Cerebellar nuclear complex (tissue), 1 donor: ENCODE measurements at regions not wholly inside any gene's neighbourhood (a gene's known extent, or its start where the extent isn't known, plus 50 kb on each side); places are given as distances from the start of the nearest gene placed in this dataset.
"Not testable (repeated sequence)": the region's sequence is repeated elsewhere in the genome, so short reads cannot be mapped to it uniquely, and the experiment has no call there.

Source experiments
- DNase-seq, 2 experiments: peaks; one replicate each; lab custom pipeline; 2025; lab: John Stamatoyannopoulos, UW

DNA sequence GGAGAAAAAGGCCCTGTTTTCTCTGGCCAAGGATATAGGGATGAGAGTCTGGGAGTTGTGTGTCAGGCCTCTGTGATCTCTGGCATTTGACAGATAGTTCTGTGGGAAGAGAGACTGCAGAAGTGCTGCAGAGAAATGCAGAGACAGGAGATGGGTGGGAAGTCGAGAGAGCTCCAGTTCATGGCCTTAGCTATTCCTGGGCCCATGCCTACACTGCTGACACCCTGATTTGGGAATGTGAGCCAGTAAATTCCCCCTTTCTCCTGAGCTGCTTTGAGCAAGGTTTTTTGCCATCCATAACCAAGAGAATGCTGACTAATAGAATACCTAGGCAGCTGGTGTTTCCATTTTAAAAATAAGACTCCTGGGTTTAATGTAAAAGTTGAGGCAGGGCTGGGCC, 59.3 kb downstream of the EBLN2 start:
- DNase-seq, result no peak

DNA sequence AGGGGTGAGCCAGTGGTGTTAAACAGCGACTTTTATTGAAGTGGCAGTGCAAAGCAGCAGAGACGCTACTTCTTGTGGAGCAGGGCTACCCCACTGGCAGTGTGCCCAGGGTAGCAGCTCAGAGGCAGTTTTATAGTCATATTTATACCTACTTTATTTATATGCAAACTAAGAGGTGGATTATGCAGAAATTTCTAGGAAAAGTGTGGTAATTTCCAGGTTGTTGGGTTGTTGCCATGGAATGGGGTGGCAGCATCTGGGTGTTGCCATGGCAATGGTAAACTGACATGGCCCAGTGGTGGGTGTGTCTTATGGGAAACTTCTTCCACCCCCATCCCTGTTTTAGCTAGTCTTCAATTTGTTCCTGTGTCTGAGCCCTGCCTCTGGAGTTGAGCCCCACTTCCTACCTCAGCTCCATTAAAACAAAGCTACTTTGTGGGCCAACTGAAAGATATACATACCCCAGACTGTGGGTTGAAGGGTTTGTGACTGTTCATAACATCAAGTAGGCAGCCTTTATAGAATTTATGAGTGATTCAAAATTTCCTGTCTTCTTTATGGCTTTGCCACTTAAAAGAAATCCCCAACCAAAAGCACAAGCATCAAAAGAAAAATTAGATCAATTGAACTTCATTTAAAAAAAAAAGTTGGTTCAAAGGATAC, 60.3 kb downstream of the EBLN2 start:
- no peak for DNase-seq

DNA sequence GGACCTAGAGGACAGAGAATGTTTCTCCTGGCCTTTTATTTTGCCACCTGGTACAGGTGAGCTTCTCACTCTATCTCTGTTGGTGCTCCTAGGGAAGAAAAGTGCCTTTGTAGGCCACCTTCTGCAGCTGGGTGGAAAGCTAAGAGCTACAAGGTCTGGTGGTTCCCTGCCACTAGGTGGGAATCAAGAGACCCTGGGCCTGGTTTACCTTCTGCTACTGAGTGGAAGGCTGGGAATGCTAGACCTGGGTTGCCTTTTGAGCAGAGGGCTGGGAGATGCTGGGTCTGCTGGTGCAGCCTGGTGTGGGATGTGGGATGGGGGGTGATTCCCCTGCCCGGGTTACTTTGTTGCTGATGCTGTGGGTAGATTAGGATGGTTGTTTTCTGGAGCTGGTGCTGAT, 72.6 kb downstream of the EBLN2 start:
- DNase-seq, result no peak

DNA sequence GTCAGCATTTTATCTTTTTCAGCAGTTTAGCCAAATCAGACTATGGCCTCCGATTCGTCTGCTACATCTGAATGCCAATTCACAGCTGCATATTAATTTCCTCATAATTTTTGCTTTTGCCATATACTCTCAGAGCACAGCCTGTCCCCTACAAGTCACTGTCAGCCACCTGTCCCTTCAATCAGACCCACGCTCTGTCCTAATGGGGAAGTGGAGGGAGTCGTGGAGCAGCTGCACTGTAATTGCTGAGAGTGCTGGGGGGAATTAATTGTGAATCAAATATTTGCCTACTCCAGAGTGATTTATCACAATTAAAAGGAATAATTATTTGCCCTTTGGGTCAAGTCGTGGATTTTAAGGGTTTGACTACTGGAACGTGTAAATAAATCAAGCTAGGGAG, 75.5 kb downstream of the EBLN2 start:
- no peak for DNase-seq

DNA sequence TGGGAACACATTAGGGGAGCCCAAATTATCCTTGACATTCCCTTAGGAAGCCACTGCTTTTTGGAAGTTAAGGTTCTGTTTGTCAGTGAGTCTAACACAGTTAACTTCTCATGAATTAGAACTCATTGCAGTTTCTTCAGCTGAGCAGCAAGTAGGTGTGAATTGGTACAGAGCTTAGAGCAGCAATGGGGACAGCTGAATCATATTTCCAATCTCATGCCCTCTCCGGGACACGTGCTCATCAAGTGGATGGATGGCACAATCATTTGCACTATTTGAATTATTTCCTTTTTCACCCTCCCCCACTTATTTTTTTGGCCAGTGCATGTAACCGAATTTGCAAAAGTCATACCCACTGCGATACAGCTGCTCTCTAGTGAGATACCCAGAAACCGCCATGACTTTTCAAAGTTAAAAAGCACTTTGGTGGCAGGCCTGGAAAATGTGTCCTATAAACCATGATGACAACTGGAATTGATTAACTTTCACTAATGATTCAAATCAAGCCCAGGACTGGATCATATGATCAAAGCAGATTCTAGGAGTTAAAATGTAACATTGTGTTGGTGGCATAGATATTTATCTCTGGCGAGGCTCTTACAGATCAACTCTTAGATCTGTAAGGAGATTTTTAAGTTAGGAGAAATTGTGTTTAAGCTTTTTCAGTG, 76.4 kb downstream of the EBLN2 start:
- DNase-seq, result no peak

DNA sequence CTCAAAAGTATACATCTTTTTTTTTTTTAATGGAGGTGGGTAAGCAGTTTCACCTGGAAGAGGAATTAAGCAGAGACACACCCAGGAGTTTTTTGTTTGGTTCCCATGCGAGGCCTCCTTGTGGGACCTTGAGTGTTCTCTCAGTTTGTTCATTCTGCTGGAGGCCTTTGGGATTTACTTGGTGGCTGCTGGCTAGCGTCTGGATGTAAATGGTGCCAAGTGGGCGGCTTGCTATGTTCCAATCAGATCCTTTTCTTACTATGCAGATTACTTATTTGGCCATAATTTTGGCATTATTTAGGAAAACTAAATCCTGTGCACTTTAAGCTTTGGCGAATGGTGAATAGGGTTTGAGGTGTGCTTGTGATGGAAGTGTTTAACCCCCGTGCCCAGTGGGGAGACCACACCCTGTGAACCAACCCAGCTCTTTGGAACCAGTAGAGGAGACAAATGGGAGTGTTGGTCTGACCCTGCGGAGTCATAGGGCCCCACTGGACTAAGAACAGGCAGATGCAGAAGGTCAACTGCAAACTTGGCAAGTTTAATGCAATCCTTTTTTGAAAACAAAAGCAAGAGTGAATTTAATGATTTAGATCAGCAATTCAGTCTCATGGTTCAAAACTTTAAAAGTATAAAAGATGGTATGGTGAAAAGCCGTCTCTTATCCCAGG, 79.4 kb downstream of the EBLN2 start:
- no peak for DNase-seq

DNA sequence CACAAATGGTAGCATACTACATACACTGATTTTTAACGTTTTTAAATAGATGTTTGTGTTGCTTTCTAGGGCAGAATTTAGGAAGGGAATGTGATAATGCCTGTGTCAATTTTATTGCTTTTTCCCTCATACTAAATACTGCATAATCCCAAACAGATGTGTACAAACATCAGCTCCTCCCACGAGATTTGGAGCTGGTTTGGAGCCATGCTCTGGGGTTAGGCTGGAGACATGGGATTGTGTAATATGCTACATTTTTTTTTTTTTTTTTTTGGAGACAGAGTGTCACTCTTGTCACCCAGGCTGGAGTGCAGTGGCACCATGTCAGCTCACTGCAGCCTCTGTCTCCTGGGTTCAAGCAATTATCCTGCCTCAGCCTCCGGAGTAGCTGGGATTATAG, 80.1 kb downstream of the EBLN2 start:
- DNase-seq, result no peak

DNA sequence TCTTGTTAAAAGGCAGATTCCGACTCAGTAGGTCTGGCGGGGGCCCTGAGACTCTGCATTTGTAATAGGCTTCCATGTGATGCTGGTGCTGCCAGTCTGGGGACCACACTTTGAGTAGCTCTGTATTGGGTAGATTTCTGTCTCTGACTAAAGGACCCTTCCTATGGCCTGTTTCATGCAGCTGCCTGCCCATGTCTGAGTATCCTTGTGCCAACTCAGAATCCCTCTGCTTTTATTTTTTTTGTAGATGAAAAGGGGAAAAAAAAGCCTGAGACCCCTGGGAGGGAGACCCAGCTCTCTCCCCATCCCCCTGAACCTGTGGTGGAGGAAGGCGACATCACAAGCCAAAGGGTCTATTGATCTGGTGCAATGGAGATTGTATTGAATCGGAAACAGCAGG, 81.9 kb downstream of the EBLN2 start:
- DNase-seq, result no peak

DNA sequence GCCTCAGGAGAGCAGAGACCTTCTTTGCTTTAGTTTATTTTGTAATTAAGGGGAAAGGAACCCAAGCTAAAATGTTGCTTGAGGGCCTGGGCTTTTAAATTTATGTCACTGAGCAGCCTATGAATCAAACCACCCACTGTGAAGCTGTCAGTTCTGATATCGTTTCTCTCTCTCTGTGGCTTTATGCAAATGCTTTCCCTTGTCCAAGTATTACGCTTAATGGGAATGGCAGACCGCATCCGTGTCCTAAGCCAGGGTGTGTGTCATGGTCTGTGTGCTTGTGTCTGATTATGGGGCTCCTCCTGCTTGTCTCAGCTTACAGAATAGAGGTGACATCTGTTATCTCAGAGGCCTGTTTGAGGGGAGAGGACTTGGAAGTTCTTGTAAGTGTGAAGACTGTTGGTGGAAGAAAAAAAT, 82.4 kb downstream of the EBLN2 start:
- DNase-seq, result no peak

DNA sequence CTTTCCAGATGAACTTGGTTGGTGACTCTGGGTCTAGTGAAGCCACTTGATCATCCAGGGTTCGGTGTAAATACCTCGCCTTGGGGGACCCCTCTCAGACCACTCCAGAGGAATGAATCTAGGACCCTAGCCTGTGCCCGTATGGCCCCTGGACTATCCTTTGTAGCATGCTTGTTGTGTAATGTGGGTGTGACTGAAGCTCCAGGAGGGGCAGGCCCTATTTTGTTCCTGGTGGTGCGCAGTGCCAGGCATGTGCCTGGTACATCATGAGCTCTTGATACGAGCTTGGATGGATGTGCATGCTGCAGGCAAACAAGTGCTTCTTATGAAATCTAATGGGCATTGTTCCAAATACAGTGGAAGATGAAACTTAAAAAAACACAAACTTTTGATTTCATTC, 82.8 kb downstream of the EBLN2 start:
- DNase-seq, result no peak

DNA sequence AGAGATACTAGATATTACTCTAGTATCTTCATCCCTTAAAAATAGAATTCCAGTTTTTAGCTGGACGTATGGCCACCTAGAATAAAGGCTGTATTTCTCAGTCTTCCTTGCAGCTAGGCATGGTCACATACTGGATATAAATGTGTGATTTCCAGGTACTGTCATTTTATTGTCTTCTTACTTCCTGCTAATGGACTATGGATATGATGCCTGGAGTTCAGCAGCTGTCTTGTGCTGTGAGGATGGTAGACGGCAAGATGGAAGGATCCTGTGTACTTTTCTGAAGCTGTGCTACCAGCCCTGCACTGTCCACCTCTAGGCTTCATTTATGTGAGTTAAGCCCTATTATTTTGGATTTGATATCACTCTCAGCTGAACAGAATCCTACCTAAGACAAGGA, 83.4 kb downstream of the EBLN2 start:
- no peak for DNase-seq

DNA sequence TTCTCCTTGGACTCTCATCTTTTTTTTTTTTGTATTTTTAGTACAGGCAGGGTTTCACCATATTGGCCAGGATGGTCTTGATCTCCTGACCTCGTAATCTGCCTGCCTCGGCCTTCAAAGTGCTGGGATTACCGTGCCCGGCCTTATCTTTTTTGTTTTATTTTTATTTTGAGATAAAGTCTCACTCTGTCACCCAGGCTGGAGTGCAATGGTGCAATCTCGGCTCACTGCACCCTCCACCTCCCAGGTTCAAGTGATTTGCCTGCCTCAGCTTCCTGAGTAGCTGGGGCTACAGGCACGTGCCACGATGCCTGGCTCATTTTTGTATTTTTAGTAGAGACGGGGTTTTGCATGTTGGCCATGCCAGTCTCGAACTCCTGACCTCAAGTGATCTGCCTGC, 86.0 kb downstream of the EBLN2 start:
- not testable (repeated sequence) for DNase-seq

DNA sequence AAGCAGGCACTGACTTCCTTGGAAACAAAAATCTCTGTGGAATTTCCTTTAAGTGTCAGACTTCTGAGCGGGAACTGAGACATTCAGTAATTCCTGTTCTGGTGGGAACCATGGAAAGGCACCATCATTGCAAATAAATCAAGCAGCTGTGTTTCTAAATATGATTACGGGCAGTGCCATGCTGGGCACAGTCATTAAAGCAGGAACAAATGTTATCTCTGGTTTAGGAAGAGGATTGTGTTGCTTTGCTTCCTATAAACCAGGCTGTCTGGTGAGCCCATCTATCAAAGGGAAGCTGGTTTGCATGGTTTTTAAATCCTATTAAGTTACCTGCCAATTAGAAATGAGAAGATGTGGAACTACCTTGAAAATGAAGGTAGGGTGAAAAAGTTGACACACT, 86.7 kb downstream of the EBLN2 start:
- no peak for DNase-seq

DNA sequence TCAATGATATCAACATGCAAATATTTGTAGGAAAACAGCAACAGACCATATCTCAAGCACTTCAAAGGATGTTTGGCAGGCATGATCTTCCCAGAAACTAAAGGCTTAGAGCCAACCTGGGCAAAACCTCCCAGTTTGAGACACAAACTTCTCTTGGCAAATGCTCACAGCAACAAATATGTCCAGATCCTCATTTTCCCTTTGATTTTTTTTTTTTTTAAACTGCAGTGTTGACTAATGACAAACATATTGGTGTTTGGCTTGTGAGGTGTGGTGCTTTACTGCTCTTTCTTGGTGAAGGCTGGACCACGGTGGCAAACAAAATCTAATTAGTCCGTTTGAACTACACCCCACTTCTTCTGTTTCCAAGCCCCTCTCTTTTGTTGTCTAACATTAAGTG, 87.2 kb downstream of the EBLN2 start:
- DNase-seq, result no peak

DNA sequence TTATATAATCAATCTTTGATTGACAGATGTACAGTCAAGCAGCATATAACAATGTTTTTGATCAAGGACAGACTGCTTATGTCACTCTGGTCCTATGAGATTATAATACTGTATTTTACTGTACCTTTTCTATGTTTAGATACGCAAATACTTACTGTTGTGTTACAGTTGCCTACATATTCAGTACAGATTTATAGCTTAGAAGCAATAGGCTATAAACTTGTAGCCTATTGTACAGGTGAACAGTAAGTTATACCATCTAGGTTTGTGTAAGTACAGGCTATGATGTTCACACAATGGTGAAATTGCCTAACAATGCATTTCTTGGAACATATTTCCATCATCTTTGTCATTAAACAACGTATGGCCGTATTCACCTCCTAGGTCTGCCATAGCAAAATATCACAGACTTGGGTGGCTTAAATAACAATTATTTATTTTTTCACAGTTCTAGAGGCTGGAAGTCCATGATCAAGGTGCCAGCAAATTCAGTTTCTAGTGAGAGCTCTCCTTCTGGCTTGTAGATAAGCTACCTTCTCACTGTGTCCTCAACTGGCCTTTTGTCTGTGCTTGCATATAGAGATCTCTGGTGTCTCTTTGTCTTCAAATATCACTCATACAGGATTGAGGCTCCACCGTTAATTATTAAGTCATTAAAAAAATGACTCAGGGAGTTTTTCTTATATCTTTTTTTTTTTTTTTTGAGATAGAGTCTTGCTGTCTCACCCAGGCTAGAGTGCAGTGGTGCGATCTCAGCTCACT, 89.1 kb downstream of the EBLN2 start:
- no peak for DNase-seq

DNA sequence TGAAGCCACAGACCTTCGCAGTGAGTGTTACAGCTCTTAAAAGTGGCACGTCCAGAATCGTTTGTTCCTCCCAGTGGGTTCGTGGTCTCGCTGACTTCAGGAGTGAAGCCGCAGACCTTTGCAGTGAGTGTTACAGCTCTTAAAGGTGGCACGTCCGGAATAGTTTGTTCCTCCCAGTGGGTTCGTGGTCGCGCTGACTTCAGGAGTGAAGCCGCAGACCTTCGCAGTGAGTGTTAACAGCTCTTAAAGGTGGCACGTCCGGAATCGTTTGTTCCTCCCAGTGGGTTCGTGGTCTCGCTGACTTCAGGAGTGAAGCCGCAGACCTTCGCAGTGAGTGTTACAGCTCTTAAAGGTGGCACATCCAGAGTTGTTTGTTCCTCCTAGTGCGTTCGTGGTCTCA, 91.1 kb downstream of the EBLN2 start:
- DNase-seq, result not testable (repeated sequence)

DNA sequence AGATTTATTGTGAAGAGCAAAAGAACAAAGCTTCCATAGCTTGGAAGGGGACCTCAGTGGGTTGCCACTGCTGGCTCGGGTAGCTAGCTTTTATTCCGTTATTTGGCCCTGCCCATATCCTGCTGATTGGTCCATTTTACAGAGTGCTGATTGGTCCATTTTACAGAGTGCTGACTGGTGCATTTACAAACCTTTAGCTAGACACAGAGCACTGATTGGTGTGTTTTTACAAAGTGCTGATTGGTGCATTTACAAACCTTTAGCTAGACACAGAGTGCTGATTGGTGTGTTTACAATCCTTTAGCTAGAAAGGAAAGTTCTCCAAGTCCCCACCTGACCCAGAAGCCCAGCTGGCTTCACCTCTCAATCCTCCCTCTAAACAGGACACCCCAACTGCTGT, 91.6 kb downstream of the EBLN2 start:
- DNase-seq, result not testable (repeated sequence)

DNA sequence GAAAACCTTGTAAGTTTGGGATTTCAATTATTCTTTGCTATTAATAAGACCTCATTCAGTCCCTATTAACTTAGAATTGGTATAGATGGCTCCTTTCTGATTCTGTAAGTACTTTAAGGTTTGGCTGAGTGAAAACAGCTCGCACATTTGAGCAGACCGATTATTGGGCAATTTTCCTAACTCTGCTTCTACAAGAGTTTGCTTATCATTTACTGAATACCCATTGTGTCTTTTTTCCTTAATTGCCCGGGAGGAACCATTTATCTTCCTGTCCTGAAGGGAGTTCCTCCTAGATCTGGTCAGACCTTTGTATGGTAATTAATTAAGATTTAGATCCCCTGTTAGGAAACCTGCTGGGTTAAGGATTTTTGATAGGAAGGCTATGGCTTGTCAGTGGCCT, 92.8 kb downstream of the EBLN2 start:
- DNase-seq, result not testable (repeated sequence)

DNA sequence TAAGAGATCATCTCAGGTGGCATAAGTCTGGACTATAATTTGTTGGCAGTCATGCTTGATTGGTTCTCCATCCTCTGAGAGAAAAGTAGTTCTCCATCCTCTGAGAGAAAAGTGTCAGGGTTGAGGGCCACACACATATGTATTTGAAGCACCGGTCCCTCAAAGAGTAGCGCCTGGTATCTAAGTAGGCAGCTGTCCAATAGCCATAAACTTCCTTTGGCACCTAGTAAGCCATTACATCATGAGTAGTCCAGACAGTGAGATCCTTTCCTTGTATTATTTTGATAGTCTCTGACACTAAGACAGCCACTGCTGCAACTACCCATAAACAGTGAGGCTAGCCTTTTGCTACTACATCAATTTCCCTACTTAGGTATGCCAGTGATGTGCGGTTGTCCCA, 94.0 kb downstream of the EBLN2 start:
- DNase-seq, result not testable (repeated sequence)

DNA sequence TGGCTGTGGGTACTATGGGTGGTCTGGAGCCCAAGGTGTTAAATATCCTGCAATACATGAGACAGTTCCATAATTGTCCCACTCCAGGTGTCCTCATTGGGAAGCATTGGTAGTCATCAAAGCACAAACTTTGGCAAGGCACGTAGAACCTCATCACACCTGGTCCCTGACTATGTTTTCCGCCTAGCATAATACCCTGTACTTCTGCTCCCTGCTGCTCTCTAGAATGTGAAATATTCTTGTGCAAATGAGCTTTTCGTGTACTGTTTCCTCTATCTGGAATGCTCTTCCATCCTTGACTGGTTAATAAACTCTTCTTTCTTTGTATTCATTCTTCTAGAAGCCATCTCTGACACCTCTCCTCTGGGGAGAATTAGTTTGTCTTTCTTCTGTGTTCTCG, 103.2 kb downstream of the EBLN2 start:
- no peak for DNase-seq

DNA sequence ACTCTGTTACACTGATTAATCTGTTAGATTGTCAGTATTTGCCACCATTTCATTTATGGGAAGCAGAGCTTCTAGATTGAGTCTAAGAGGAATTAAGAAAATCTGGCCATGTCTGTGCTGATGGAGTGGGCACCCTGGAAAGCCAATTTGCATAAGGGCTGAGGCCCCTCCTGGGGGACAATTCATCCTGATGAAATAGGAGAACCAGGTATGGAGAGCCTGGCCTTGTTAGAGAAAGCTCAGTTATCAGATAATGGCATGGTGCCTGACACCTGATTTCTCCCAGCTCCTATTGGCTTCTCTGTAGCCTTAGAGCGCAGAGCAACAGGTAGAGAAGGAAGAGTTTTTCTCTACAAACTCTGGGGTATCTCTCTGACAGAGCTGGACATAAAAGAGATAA, 114.2 kb downstream of the EBLN2 start:
- no peak for DNase-seq

DNA sequence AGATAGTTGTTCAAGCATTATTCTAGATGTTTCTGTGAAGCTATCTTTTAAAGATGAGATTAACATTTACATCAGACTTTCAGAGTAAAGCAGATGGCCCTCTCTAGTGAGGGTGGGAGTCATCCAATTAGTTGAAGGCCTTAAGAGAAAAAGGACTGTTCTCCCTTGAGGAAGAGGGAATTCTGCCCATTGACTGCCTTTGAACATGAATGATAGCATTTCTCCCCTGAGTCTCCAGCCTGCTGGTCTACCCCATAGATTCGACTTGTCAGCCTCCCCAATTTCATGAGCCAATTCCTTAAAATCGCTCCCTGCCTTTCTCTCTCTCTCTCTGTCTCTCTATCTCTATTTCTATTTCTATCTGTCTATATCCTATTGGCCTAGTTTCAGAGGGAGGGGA, 115.5 kb downstream of the EBLN2 start:
- no peak for DNase-seq

DNA sequence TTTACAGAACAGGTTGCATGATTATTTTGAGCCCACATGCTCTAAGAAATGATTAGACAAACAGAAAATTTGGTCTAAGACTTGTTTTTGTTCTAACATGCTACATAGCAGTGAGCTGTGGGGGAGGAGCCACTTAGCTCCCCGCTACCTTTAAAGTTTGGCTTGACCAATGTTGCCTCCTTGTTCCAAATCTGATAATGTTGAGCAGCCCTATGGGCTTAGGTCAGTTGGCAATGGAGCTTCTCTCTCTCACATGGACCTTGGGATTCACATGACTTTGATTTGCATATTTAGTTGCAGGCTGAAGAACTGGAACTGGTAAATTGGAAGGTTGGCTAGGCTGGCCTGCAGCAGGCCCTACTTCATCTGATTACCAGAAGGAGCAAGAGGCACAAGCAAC, 116.4 kb downstream of the EBLN2 start:
- no peak for DNase-seq
